K562 (cell line): ENCODE measurements at regions not wholly inside any gene's neighbourhood (a gene's known extent, or its start where the extent isn't known, plus 50 kb on each side); places are given as distances from the start of the nearest gene placed in this dataset.

ENCODE experiments used
- ATAC-seq: fragments of 200-7000 bp; cut with Tn5 transposase; 3 replicates; pipeline ENCODE4 v1.9.1; 2020; ENCODE audit warnings: moderate library complexity
- BruUV-seq: library from RNA; stranded (reverse); fragments of 400-500 nt; replicated peaks from 2 replicates; lab custom pipeline; 2021; lab: Mats Ljungman, UMichigan
- CTCF ChIA-PET: fragments of 300-600 bp; formaldehyde crosslinking; extraction: SDS; loops from one replicate; lab custom pipeline; 2021; ENCODE audit warnings: low intra/inter-chr PET ratio; lab: Yijun Ruan, JAX
- POLR2A ChIA-PET: fragments of 300-600, 350-650 bp; sonication (Branson Sonifier 250); formaldehyde crosslinking; extraction: SDS; loops from one replicate; lab custom pipeline; 2021; ENCODE audit warnings: antibody characterized with exemption, inconsistent platforms; lab: Yijun Ruan, JAX
- DNase-seq, 4 experiments: peaks; one replicate each; pipeline versions ENCODE4 v3.0.0 to v3.0.0-alpha.2; 2011 to 2018; ENCODE audit warnings: low spot score in 3 of 4, mixed read lengths in 3 of 4; ENCODE audit errors: extremely low read depth in 1 of 4
- FAIRE-seq: peaks from 2 replicates; lab custom pipeline; 2011; peaks lifted over from hg19 to GRCh38; lab: Jason Lieb, UNC
- H2AFZ ChIP-seq: 2 replicates; pipeline ENCODE4 v1.6.0; 2011; ENCODE audit warnings: low read depth, low read length, control low read depth, inconsistent platforms
- H3K27ac ChIP-seq: fragments of 200-600 bp; 3 replicates; pipeline ENCODE4 v1.8.0; 2011; ENCODE audit warnings: low read depth, mild to moderate bottlenecking, control low read depth, inconsistent platforms, low read length, moderate library complexity, mixed read lengths; ENCODE audit errors: extremely low read depth
- H3K27me3 ChIP-seq, 2 experiments: fragments of 300-600 bp in 1 of 2; 2 replicates in 1 of 2; 3 replicates in 1 of 2; pipeline versions ENCODE4 v1.6.0 to v1.8.0; 2011; ENCODE audit warnings: inconsistent platforms in 2 of 2, low read length in 2 of 2, mild to moderate bottlenecking in 1 of 2, mixed read lengths in 1 of 2, moderate library complexity in 1 of 2; ENCODE audit not compliant: control insufficient read depth in 2 of 2, insufficient read depth in 2 of 2
- H3K36me3 ChIP-seq: fragments of 300-600 bp; 3 replicates; pipeline ENCODE4 v1.8.0; 2011; ENCODE audit warnings: mild to moderate bottlenecking, low read length, inconsistent platforms; ENCODE audit not compliant: control insufficient read depth, insufficient read depth
- H3K4me1 ChIP-seq, 2 experiments: fragments of 200-600 bp in 1 of 2; replicated peaks in 1 of 2; 2 replicates in 1 of 2; 3 replicates in 1 of 2; pipeline versions ENCODE4 v1.5.1 to v1.8.0; 2011; ENCODE audit warnings: inconsistent platforms in 2 of 2, low read length in 2 of 2, mild to moderate bottlenecking in 1 of 2, mixed read lengths in 1 of 2, moderate library complexity in 1 of 2; ENCODE audit not compliant: control insufficient read depth in 2 of 2, insufficient read depth in 2 of 2
- H3K4me2 ChIP-seq: 2 replicates; pipeline ENCODE4 v1.6.1; 2011; ENCODE audit warnings: low read length, control low read depth, inconsistent platforms, mixed read lengths; ENCODE audit not compliant: insufficient read depth
- H3K4me3 ChIP-seq: fragments of 200-600 bp; sonication (generic), shearing (Covaris generic); 2 replicates; pipeline ENCODE4 v1.5.1; 2016; ENCODE audit warnings: control low read depth, inconsistent platforms
- H3K79me2 ChIP-seq: fragments of 200-600 bp; 3 replicates; pipeline ENCODE4 v1.8.0; 2011; ENCODE audit warnings: low read length, inconsistent platforms; ENCODE audit not compliant: control insufficient read depth, insufficient read depth
- H3K9ac ChIP-seq, 2 experiments: 2 replicates each; pipeline versions ENCODE4 v1.6.0 to v1.6.1; 2011; ENCODE audit warnings: low read depth in 2 of 2, low read length in 2 of 2, control low read depth in 1 of 2, inconsistent platforms in 1 of 2, mild to moderate bottlenecking in 1 of 2, mixed read lengths in 1 of 2; ENCODE audit not compliant: insufficient read depth in 1 of 2
- H3K9me1 ChIP-seq: one replicate; pipeline ENCODE4 v1.6.0; 2011; ENCODE audit warnings: inconsistent platforms, mild to moderate bottlenecking, low read length, moderate library complexity; ENCODE audit not compliant: control insufficient read depth, insufficient read depth
- H3K9me3 ChIP-seq: replicated peaks from 2 replicates; pipeline ENCODE4 v1.5.1; 2011; ENCODE audit warnings: low read depth, low read length, inconsistent platforms; ENCODE audit not compliant: control insufficient read depth, insufficient read depth
- H4K20me1 ChIP-seq: replicated peaks from 2 replicates; pipeline ENCODE4 v1.6.1; 2011; ENCODE audit warnings: low read length, inconsistent platforms, mixed read lengths; ENCODE audit not compliant: control insufficient read depth, insufficient read depth
- ARHGAP35 ChIP-seq: fragments of 450-650 bp; IDR thresholded peaks from 2 replicates; pipeline ENCODE4 v1.6.1; 2018; ENCODE audit not compliant: partially characterized antibody
- EP300 ChIP-seq: IDR thresholded peaks from 2 replicates; pipeline ENCODE4 v1.6.1; 2012; ENCODE audit warnings: low read length, improper control_type of control experiment
- IFI16 ChIP-seq: fragments of 250-450 bp; sonication (Bioruptor Pico); IDR thresholded peaks from 2 replicates; pipeline ENCODE4 v2.1.2; 2022; ENCODE audit warnings: mild to moderate bottlenecking, inconsistent platforms
- ILF3 ChIP-seq: fragments of 450-650 bp; IDR thresholded peaks from 2 replicates; pipeline ENCODE4 v1.6.1; 2018; ENCODE audit warnings: antibody characterized with exemption, mild to moderate bottlenecking, moderate library complexity, borderline replicate concordance
- NELFE ChIP-seq: IDR thresholded peaks from 2 replicates; pipeline ENCODE4 v1.6.1; 2011; ENCODE audit warnings: mild to moderate bottlenecking; ENCODE audit not compliant: insufficient read depth, insufficient read length
- POU5F1 ChIP-seq: fragments of 150-350 bp; IDR thresholded peaks from 2 replicates; pipeline ENCODE4 v1.6.1; 2014; ENCODE audit warnings: borderline replicate concordance, low read length, low read depth, mild to moderate bottlenecking; ENCODE audit not compliant: partially characterized antibody
- SP1 ChIP-seq: sonication (generic); formaldehyde crosslinking; IDR thresholded peaks from 2 replicates; pipeline ENCODE4 v1.8.1; 2022; ENCODE audit warnings: mild to moderate bottlenecking, missing genetic modification reagents
- YBX1 ChIP-seq: fragments of 450-650 bp; IDR thresholded peaks from 2 replicates; pipeline ENCODE4 v1.7.1; 2016; ENCODE audit warnings: mild to moderate bottlenecking
- ZFP36 ChIP-seq: fragments of 150-350 bp; IDR thresholded peaks from 2 replicates; pipeline ENCODE4 v1.6.1; 2018; ENCODE audit warnings: low read length, low read depth; ENCODE audit not compliant: partially characterized antibody
- ZNF717 ChIP-seq: fragments of 250-450 bp; sonication (Bioruptor Pico); IDR thresholded peaks from 2 replicates; pipeline ENCODE4 v1.5.0; 2021
- WGBS: fragments of 100-300 bp; shearing (Covaris generic); methylation state at CpG from one replicate; pipeline ENCODE4 v1.1.6; 2016; ENCODE audit warnings: low coverage, mixed read lengths; ENCODE audit not compliant: insufficient coverage; ENCODE audit errors: missing lambda C conversion rate; 5-methylcytosine and 5-hydroxymethylcytosine counted together
- in situ Hi-C: fragments of 300-500 bp; cut with MboI; formaldehyde crosslinking; loops from 4 replicates; pipeline ENCODE4 v1.15.0; 2018; ENCODE audit warnings: inconsistent platforms, mixed read lengths
- intact Hi-C: fragments of 100-400 bp; cut with micrococcal nuclease; formaldehyde crosslinking; loops from 2 replicates; pipeline ENCODE4 v1.14.2; 2022
- TF ChIP-seq, protein P1 (sequence below): fragments of 250-450 bp; sonication (Bioruptor Pico); IDR thresholded peaks from 2 replicates; pipeline ENCODE4 v1.5.0; 2020; ENCODE audit warnings: mild to moderate bottlenecking, borderline replicate concordance

- Histone ChIP-seq H3K9ac (no peak overlapping the region), H3K79me2 (no peaks in the 10 kb centered on the region), H3K36me3 (no peaks in the 10 kb centered on the region), H3K9me3 (0 out of 2 replicates have a peak, but pooled peaks cover 2% of the 10 kb centered on the region), H3K4me3 (no peak overlapping the region), H3K4me1 (no peaks in the 10 kb centered on the region), H3K9me1 (no peaks in the 10 kb centered on the region), H3K27ac (no peak overlapping the region), H2AFZ (no peak overlapping the region), H3K27me3 (peaks cover 16 to 50% of the 10 kb centered on the region in 2 experiments), H3K4me2 (no peak overlapping the region), H4K20me1 (no peaks in the 10 kb centered on the region)
- POLR2A ChIA-PET: no interaction called here
- no TSS peak for BruUV-seq
- no peak for ATAC-seq
- DNase-seq: no peak
- no peak for FAIRE-seq
- CTCF ChIA-PET: no interaction called here
- in situ Hi-C loops: no loop called here
- WGBS: 0% methylated on average over 4 of the region's 4 CpGs
- intact Hi-C loops: no loop called here
- TF ChIP-seq EP300 (no peak), SP1 (no peak), ILF3 (no peak), POU5F1 (no peak)
Measured at GRCh38 chr11:44408141-44408540, 98.2 kb upstream of the ALX4 start.

DNA sequence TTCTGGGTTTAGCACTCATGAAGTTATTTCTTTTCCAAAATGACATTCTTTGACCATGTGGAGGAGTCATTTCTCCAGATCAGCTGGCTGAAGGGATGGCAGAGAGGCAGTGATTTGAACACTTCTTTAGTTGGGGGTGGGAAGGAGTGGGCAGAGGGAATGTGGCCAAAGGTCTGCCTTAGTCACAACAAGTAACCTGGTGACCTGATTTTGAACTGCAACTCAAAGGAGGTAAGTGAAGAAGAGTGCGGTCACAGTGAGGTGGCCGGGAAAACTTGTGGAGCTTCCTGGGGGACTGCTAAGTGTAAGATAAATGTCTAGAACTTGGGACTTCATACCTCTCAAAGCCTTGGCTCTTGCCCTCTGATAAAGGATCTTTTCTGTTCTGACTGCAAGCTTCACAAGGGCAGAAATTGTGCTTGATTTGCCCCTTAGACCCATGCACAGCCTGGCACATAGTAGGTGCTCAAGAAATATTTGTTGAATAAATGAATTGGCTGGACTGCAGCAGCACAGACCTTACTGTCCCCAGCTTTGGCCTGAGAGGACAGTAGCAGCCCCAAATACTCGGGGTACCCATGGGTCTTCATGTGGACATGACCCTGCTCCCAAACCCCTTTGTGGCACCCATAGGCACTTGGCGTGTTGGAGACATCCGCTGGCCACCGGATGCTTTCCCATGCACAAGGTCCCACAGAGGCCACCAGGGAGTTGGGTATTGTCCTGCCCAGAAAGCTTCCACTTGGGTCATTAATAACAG, 99.0 kb upstream of the ALX4 start:
- H3K27ac ChIP-seq: no peak overlapping the region
- no peak overlapping the region for H3K4me3 ChIP-seq
- DNase-seq (no peak), FAIRE-seq (no peak), ATAC-seq (no peak)
- H3K9me1 ChIP-seq: no peaks in the 10 kb centered on the region
- no peak overlapping the region for H3K4me2 ChIP-seq
- H3K4me1 ChIP-seq: no peaks in the 10 kb centered on the region
- in situ Hi-C loops: no loop called here
- WGBS: 2% methylated on average over 6 of the region's 6 CpGs
- intact Hi-C loops: no loop called here
- no TSS peak for BruUV-seq
- H3K27me3 ChIP-seq: peaks cover 16 to 45% of the 10 kb centered on the region in 2 experiments
- ChIA-PET CTCF (no interaction called here), POLR2A (interaction anchor here (0.7 kb wide), 1 partner anchor 38 kb away, joined by 4 read pairs; no protein-coding TSS in a partner anchor)
- H3K36me3 ChIP-seq: no peaks in the 10 kb centered on the region
- H2AFZ ChIP-seq: no peak overlapping the region
- TF ChIP-seq ZNF717 (CRISPR knock-in tag): no peak
- no peak for TF ChIP-seq NELFE
- TF ChIP-seq ZFP36: no peak
- no peak for TF ChIP-seq YBX1
- no peak for TF ChIP-seq ARHGAP35
- TF ChIP-seq, protein P1, sequence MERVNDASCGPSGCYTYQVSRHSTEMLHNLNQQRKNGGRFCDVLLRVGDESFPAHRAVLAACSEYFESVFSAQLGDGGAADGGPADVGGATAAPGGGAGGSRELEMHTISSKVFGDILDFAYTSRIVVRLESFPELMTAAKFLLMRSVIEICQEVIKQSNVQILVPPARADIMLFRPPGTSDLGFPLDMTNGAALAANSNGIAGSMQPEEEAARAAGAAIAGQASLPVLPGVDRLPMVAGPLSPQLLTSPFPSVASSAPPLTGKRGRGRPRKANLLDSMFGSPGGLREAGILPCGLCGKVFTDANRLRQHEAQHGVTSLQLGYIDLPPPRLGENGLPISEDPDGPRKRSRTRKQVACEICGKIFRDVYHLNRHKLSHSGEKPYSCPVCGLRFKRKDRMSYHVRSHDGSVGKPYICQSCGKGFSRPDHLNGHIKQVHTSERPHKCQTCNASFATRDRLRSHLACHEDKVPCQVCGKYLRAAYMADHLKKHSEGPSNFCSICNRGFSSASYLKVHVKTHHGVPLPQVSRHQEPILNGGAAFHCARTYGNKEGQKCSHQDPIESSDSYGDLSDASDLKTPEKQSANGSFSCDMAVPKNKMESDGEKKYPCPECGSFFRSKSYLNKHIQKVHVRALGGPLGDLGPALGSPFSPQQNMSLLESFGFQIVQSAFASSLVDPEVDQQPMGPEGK: no peak
- TF ChIP-seq IFI16 (CRISPR knock-in tag): no peak
- no peaks in the 10 kb centered on the region for H4K20me1 ChIP-seq
- 0 out of 2 replicates have a peak, but pooled peaks cover 2% of the 10 kb centered on the region for H3K9me3 ChIP-seq
- H3K79me2 ChIP-seq: no peaks in the 10 kb centered on the region
- no peak overlapping the region for H3K9ac ChIP-seq
